SK-N-DZ (cell line): ENCODE measurements at regions not wholly inside any gene's neighbourhood (a gene's known extent, or its start where the extent isn't known, plus 50 kb on each side); places are given as distances from the start of the nearest gene placed in this dataset.

Source experiments
- DNase-seq: peaks from one replicate; pipeline ENCODE4 v3.0.0-alpha.2; 2015; ENCODE audit warnings: low spot score

DNA sequence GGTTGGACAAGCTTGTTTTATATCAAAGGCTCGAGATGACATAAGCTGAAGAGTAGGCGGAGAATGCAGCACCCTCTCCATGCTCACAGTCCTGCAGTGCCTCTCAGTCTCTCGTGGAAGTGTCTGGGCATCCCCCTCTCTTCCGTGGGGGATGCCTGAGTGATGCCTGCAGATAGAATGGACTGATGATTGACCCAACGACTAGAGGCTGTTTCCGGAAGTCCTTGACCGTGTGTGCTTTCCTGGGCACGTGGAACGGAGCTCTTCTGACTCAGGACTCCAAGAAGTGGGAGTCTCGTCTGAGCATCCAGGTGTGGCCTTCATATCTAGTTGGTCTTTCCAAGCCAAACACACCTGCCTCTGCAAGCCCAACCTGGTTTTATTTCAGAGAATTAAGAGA, 241.8 kb upstream of the IRX2 start:
- DNase-seq = no peak

DNA sequence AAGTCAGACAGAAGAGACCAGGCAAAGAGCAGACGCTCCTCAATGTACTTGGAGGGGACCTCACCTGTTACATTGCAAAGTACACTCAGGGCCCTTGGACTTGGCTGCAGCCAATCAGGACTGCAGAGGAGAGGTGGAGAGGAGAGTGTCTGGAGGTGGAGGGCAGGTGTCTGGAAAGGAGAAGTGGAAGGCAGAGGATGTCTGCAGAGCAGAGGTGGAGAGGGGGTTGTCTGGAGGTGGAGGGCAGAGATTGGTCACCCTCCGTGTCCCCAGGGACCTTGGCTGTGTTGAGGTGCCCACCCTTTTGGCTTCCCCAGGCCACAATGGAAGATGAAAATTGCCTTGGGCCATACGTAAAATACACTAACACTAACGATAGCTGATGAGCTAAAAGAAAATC, 241.3 kb upstream of the IRX2 start:
- DNase-seq = no peak

DNA sequence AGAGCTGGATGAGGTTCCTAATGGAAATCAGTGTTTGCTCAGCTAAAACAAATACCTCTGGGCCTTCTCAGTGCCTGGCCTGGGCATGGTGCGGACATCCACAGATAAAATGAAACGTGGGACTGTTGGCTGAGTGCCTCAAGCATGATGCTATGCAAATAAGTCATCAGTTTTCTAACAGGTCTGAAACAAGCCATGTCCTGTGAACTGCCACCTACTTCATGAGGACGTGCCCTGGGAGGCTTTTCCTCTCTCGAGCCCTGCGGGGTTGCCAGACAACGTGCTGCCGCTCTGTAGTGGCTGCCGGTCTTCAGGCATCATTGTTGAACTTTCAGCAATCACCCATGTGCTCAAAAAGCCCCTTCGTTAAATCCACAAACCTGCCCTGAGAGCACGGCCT, 240.4 kb upstream of the IRX2 start:
- DNase-seq = no peak

DNA sequence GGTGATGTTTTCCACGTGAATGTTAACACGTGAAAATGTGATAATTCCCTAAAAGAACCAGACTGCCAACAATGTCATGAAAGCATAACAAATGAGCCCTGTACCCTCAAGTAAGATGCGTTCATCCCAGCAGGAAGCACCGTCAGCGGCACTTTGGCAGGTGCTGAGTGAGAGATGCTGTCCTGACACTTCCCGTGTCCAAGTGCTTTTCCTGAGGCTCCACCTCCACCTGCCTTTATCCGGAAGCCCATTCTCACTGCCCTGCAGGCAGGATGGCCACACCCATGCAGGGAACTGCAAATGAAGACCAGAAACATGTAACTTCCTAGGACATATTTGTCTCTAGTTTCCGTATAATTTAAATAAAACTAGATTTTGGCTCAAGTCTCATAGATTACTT, 238.0 kb upstream of the IRX2 start:
- no peak for DNase-seq

DNA sequence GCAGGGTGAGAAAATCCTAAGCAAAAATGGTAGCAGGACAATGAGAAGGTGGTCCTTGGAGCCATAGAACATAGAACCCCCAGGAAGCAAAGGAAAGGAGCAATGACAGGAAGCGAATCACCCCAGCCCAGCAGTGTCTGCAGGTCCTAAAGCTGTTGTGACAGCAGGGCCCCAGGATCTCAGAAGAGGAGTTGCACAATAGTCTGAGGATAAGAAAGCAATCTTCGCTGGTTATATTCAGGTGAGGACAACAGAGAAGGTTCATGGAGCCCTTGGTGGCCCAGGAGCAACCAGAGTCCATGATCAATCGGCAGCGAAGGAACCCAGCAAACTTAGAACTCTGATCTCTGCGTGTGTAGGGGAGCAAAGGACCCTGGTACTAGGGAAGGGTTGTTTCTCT, 234.8 kb upstream of the IRX2 start:
- DNase-seq = no peak

DNA sequence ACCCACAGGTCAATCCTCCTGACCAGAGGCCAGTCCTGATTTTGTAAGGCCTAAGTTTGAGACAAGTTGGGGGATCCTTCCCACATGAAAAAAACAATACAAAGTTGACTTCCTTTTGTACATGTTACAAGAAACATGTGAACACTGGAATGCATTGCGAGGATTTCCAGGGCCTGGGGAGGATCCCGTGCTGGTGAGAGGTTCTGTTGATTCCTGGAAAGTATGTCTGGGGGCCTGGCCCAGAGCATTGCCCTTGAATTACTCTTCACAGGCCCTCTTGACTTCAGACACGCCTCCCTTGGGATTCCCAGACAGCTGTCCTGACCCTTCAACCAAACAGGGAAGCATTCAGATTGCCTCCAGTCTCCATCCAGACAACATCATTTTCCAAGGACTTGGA, 234.2 kb upstream of the IRX2 start:
- no peak for DNase-seq

DNA sequence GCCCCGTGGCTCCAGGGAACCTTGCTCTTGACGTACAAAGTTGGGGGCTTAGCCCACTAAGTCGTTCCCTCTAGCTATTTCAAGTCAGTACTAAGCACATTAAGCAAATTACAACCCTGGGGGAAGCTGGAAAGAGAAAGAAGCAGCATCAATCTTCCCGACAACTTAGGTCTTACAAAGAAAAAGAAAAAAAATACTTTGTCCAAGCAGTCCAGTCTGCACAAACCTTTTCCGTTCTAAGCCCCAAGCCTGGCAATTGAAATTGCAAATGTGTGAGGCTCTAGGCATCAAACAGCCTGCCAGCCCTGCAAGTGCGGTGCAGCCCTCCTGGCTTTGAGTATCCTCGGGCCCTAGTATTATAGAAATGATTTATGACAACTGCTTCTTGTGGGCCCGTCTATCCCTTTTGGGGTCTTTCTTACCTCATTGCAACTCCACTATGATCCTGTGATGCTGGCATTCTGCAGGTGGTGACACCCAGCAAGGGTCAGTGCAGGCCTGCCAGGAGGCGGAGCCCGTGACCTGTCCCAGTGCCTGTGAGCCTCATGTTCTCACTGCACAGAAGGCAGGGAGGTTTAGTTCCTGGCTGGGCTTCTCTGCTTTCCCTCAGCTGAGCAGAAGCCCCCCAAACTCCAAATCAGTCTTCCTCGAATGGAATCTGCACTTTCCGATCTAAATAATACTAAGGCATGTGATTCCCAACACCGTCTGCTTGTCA, 232.3 kb upstream of the IRX2 start:
- DNase-seq = no peak

DNA sequence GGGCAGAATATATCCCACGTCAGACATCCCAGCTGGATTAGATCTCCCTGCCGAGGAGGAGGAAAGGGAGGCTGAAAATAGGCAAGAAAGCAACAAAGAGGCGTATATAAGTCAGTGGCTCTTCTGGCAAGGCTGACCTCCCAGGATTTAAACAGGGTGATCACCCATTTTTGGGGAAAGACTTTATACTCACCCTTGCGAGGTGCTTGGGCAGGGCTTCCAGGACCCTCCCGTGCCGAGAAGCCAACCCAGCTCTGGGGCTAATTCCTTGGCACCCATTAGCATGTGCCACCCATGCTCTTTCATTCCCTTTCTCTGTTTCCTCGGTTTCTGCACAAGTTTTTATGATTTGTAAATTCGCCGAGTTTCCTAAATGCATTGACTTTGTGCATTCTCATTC, 230.2 kb upstream of the IRX2 start:
- no peak for DNase-seq

DNA sequence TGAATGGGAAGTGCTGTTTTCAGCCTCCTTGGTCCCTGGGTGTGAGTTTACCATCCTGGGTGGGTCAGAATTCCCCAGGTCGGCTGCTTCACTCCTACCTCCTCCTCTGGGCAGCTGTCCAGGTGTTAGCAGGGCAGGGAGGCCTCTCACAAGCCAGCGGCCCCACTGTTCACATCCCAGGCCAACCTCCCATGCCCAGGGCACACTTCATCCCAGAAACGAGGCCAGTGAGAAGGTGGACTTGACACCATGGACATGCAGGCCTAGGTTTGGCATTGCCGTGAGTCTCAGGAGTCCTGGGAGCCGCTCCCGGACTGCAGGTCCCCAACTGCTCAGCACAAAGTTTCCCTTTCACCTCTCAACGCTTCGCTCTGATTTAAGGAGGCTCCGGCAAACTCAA, 229.6 kb upstream of the IRX2 start:
- DNase-seq = no peak

DNA sequence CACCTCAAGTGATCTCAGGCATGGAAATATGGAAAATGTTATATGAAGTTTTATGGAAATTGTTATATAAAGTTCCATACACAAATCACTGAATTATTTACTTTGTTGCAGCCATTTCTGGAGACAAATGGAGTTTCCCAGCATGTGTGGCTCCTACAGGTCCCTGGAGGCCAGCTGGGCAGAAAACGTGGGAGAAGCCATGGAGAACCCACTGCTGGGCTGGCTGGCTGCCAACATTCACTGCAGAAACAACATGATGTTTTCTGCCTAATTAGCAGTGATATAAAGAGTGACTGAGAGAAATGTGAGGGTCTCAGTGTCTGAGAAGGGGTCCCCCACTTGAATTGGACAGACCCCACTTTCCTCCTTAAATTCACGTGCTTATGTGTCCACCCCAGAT, 208.8 kb upstream of the IRX2 start:
- no peak for DNase-seq

DNA sequence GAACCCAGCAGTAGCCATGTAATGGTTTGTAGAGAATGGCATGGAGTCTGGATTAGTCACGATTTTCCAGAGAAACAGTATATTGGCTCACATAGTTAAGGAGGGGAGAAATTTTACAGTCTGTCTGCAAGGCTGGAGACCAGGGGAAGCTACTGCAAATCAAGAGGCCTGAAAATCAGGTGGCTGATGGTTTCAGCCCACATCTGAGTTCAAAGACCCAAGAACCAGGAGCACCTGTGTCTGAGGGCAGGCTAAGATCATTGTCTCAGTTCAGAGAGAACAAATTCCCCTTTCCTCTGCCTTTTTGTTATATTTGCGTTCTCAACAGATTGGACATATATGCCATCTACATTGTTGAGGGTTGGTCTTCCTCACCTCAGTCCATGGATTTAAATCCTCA, 207.5 kb upstream of the IRX2 start:
- no peak for DNase-seq

DNA sequence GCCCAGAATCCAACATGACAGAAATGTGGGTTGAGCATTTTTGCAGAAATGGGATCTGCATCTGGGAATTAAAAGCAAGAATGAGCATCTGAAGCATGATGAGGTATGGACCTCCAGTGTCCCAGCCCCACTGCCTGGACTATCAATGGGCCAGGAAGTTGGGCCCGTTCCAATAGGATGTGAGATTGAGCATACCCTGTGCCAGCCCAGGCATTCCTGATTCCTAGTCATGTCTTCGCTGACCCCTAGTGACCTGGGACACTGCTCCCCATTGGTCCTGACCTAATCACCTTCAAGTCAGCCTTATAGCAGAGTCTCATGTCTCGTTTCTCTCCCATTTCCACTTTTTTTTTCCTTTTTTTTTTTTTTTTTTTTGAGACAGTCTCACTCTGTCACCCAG, 197.4 kb upstream of the IRX2 start:
- no peak for DNase-seq

DNA sequence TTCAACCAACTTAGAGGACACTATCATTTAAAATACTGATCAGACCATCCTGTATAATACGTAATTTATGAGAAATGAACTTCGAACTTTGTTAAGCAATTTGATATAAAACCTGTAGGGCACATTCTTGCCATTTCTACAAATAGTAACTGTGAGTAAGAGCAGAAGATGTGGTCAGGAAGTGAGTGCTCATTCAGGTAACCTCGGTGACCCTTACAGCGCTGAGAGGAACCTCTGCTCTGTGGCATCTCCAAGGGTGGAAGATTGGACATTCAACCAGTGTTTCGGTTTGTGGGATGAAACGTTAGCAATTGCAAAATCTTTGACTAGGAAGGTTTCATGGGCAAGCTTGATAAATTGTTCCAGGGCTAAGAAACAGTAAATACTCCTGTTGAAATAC, 194.8 kb upstream of the IRX2 start:
- DNase-seq = no peak

DNA sequence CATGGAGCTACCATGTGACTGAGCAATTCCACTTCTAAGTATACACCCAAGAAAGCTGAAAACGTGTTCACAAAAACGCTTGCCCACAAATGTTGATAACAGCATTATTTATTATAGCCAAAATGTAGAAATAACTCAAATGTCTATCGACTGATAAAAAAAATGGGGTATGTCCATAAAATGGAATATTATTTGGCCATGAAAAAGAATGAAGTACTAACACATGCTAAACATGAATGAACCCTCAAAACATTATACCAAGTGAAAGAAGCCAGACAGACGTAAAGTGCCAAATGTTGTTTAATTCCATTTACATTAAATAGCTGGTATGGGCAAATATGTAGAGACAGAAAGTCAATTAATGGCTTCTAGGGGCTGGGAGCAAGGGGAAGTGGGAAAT, 184.9 kb upstream of the IRX2 start:
- no peak for DNase-seq

DNA sequence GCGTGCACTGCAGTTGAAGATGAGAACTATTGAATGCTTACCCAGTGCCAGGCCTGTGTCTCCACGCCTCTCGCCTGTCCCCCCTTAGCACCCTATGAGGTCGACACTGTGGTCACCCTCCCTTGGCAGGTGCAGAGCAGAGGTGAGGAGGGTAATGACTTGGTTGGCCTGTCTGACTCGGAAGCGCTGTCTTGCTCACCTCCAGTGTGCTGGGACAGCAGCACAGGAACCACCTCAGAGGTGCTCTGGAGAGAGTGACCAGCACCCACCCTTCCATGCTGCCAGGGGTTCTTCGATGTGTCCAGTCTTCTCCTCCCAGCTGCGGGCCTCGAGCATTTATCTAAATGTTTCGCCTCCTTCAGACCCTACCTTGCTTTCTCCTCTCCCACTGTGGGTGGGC, 178.3 kb upstream of the IRX2 start:
- DNase-seq = no peak

DNA sequence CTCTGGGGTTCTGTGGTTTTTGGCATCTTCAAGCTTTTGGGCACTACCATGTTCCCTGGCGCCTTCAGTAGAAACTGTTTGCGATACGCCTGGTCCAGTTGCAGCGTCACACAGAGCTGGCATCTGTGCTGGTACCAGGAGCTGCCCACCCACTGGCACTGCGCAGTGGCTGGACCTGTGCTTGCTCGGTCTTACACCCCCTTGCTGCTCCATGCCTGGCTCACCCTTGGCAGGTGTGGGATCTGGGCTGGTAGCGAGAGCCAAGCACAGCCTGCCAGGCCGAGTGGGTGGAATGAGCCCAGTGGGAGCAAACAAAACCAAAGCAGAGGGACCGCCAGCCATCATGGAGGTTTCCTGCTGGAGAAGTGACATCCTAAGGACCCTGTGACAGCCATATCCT, 170.2 kb upstream of the IRX2 start:
- DNase-seq = no peak

DNA sequence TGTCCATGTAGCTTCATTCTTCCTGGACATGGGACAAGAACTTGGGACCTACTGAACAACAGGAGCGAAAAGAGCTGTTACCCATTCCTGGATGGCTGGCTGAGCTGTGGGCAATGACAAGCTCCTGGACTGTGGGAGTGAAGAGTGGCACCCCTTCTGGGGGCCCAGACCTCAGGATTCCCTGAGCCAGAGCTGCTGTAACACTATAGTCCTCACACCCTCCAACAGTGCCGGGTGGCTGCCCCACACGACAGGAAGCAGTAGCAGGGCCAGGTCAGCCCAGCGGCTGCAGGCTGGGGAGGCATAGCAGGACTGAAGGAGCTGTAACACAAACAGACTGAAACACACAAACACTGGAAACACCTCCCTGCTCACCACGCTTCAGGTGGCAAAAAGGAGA, 169.7 kb upstream of the IRX2 start:
- DNase-seq = no peak

DNA sequence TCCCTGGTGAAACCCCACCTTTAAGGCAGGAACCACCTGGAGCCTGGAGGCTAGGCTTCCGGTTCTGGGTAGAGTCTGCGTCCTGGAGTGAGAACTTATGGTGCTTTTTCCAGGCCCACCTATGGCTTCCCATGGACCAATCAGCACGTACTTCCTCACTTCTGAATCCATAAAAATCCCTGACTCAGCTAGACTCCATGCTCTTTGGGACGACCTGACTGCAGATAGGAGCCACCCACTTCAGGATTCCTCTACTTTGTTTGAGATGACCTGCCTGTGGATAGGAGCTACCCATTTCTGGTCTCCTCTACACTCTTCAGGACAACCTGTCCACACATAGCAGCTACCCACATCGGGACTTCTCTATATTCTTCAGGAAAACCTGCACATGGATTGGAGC, 168.8 kb upstream of the IRX2 start:
- no peak for DNase-seq

DNA sequence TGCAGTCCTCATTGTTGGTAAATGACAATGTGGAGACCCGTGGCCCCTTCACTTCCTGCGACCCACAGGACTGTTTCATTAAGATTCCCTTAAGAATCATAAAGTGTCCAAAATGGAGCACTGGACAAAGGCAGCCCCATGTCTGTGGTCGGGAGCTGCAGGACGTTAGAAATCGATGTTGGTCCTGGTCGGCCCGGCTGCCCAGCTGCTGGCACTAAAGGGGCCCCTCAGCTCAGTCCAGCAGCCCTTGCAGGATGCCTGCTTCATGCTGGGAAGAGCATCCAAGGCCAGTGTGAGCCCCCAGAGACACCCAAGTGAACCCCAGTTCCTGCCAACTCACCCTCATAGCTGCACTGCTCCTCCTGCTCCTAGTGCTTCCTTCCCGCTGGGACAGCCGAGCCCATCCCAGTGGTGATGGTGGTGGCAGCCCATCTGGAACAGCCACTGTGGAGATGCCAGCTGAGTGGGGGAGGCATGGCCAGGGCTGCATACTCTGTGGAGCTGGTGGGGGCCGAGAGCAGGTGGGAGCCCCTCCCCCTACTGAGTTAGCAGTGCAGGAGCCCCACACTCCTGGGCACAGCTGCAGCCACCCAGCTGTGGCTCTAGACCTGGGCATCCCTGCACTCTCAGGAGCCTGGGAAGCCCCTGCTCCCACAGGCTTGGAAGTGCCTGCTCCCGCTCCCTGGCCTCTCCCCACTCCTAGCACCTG, 168.0 kb upstream of the IRX2 start:
- DNase-seq = no peak

DNA sequence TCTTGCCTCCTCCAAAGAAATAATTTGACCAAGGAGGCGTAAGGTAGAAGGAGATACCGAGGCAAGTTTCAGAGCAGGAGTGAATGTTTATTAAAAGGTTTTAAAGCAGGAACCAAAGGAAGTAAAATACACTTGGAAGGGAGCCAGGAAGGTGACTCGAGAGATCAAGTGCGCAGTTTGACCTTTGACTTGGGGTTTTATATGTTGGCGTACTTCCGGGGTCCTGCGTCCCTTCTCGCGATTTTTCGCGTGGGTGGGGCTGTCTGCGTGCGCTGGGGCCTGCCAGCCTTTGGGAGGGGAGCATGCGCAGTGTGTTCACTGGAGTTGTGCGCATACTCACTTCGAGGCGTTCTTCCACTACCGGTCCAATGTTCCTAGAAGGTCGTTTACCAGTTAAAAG, 166.0 kb upstream of the IRX2 start:
- no peak for DNase-seq

DNA sequence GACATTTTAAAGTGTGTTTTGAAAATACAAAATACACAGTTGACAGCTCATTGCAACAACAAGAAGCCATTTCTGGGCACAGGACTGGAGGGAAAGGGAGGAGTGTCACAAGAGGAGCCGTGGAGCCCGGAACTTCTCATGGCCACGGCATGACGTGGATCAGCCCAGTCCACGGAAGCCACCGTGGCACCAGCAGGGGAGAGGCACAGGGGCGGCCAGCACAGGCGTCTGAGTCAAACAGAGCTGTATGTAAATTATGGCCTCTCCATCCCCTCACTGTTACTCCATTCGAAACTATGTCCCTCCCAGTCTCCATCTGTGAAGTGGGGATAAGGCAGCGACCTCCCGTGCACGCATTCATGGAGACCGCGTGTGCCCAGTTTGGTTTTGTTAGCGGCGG, 165.6 kb upstream of the IRX2 start:
- DNase-seq = no peak

DNA sequence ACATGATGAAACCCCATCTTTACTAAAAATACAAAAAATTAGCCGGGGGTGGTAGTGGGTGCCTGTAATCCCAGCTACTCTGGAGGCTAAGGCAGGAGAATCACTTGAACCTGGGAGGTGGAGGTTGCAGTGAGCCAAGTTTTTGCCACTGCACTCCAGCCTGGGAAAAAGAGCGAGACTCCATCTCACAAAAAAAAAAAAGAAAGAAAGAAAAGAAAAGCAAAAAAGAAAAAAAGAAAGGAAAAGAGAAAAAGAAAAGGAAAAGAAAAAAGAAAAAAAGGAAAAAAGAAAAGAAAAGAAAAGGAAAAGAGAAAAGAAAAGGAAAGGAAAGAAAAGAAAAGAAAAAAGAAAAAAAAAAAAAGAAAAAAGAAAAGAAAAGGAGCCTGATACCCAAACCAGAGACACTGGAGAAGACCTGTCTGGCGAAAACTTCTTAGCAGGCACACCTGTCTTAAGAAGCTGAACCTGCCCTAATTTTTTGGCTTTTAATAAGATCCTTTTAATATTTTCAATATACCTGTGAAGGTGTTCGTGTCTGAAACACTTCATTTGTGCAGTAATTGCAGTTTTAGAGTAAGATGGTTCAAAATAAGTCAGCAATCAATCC, 164.7 kb upstream of the IRX2 start:
- DNase-seq = no peak

DNA sequence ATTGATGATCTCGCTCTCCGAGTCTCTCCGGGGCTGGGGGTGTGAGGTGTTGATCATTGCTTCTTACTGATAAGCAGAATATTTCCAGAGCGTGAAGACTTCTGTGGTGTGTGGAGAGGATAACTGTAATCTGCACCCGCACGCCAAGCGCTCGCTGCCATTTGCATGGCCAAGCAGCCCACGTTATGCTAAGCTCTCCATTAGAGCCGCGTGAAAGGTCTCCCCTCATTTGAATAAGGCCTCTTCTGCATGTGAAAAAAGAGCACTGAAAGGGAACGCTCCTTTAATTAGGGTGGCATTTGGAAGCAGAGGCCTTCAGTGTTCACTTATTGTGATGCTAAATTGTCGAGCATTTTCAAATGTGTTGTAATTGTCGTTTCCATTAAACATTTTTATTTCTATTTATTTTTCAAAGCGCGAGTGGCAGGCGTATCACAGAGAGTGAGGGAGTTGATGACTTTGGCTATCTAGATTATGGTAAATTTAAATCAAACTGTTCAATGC, 163.6 kb upstream of the IRX2 start:
- no peak for DNase-seq
